GM23248 (cell line): ENCODE measurements at regions not wholly inside any gene's neighbourhood (a gene's known extent, or its start where the extent isn't known, plus 50 kb on each side); places are given as distances from the start of the nearest gene placed in this dataset.

Experiments
- DNase-seq: peaks from one replicate; pipeline ENCODE4 v3.0.0-alpha.2; 2015
- H2AFZ ChIP-seq: fragments of 200-600 bp; sonication (generic); 2 replicates; pipeline ENCODE4 v1.6.1; 2016; ENCODE audit warnings: antibody characterized with exemption
- H3F3A ChIP-seq: fragments of 200-600 bp; sonication (generic); 2 replicates; pipeline ENCODE4 v1.6.1; 2016; ENCODE audit warnings: mild to moderate bottlenecking, antibody characterized with exemption, mixed run types; ENCODE audit not compliant: insufficient read depth
- H3K27ac ChIP-seq: fragments of 200-600 bp; sonication (generic); 2 replicates; pipeline ENCODE4 v1.5.1; 2016; ENCODE audit warnings: mild to moderate bottlenecking
- H3K27me3 ChIP-seq: fragments of 200-600 bp; sonication (generic); replicated peaks from 2 replicates; pipeline ENCODE4 v1.6.1; 2016; ENCODE audit warnings: mild to moderate bottlenecking; ENCODE audit not compliant: insufficient read depth
- H3K36me3 ChIP-seq: fragments of 200-600 bp; sonication (generic); 2 replicates; pipeline ENCODE4 v1.6.1; 2016; ENCODE audit warnings: low read depth, mild to moderate bottlenecking
- H3K4me1 ChIP-seq: fragments of 200-600 bp; sonication (generic); 2 replicates; pipeline ENCODE4 v1.6.1; 2016; ENCODE audit warnings: mild to moderate bottlenecking; ENCODE audit not compliant: insufficient read depth
- H3K4me2 ChIP-seq: fragments of 200-600 bp; sonication (generic); one replicate; pipeline ENCODE4 v1.6.1; 2016; ENCODE audit warnings: mild to moderate bottlenecking; ENCODE audit not compliant: unreplicated experiment
- H3K4me3 ChIP-seq: fragments of 200-600 bp; sonication (generic); 2 replicates; pipeline ENCODE4 v1.5.1; 2016; ENCODE audit warnings: mild to moderate bottlenecking
- H3K79me2 ChIP-seq: fragments of 200-600 bp; sonication (generic); 2 replicates; pipeline ENCODE4 v1.6.1; 2016; ENCODE audit warnings: mild to moderate bottlenecking; ENCODE audit not compliant: insufficient read depth
- H3K9ac ChIP-seq: fragments of 200-600 bp; sonication (generic); 2 replicates; pipeline ENCODE4 v1.6.1; 2016; ENCODE audit warnings: mild to moderate bottlenecking
- H3K9me2 ChIP-seq: fragments of 200-600 bp; sonication (generic); 2 replicates; pipeline ENCODE4 v1.6.1; 2016; ENCODE audit warnings: mixed run types, mild to moderate bottlenecking, moderate library complexity; ENCODE audit not compliant: insufficient read depth
- H3K9me3 ChIP-seq: fragments of 200-600 bp; sonication (generic); one replicate; pipeline ENCODE4 v1.6.1; 2017; ENCODE audit warnings: low read depth
- H4K20me1 ChIP-seq: fragments of 200-600 bp; sonication (generic); 2 replicates; pipeline ENCODE4 v1.6.0; 2016; ENCODE audit not compliant: insufficient read depth
- EZH2 ChIP-seq: fragments of 200-600 bp; sonication (generic); IDR thresholded peaks from 2 replicates; pipeline ENCODE4 v1.6.1; 2018; ENCODE audit warnings: antibody characterized with exemption, mild to moderate bottlenecking; ENCODE audit not compliant: insufficient read depth, poor library complexity, severe bottlenecking
- EZH2phosphoT487 ChIP-seq: fragments of 200-600 bp; sonication (generic); IDR thresholded peaks from 2 replicates; pipeline ENCODE4 v1.6.1; 2018; ENCODE audit warnings: antibody characterized with exemption, moderate library complexity, mild to moderate bottlenecking, low read depth; ENCODE audit not compliant: insufficient read depth
- WGBS, 2 experiments: methylation state at CpG; one replicate each; pipeline ENCODE4 v1.1.6; 2015 to 2017; ENCODE audit warnings: low lambda C conversion rate in 2 of 2, low coverage in 1 of 2; ENCODE audit errors: missing lambda C conversion rate in 2 of 2; 5-methylcytosine and 5-hydroxymethylcytosine counted together
- in situ Hi-C: fragments of 300-500 bp; cut with MboI; formaldehyde crosslinking; loops from 2 replicates; pipeline ENCODE4 v1.15.0; 2020

DNA sequence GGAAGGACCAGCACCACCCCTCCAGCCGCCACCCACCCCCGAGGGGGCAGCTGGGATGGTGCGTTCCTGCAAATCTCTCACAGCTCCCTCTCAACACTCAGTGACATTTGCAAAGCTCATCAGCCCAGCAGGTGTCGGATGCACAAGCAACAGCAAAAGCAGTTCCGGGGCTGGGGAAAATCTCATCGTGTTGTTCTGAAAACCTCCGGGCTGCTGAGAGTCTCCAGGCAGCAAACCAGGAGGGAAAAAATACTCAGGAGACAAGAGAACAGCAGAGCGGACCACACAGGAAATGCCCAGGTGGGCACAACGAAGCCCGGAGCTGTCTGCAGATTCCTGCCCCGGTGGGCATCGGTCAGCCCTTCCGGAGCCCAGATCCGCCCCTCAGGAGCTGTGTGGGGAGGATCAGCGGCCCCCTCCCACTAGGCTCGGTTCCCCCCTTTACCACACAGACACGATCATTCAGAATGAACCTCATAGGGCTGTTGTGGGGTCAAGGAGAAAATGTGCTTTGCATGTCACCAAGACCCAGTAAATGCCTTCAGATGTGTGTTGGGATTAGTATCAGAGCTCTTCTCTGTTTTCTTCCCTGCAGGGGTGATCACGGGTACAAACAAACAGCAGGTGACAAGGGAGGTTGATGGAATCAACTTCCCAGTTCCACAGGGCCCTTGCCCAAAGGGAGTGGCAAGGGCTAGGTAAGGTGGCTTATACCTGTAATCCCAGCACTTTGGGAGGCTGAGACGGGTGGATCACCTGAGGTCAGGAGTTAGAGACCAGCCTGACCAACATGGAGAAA is 127.0 kb upstream of the TIAM1 start:
- H3K79me2 ChIP-seq = no peaks in the 10 kb centered on the region
- H3K9ac ChIP-seq = no peak overlapping the region
- no peaks in the 10 kb centered on the region for H4K20me1 ChIP-seq
- no peaks in the 10 kb centered on the region for H3K9me2 ChIP-seq
- no peaks in the 10 kb centered on the region for H3K27me3 ChIP-seq
- in situ Hi-C loops = no loop called here
- H3K9me3 ChIP-seq = no peaks in the 10 kb centered on the region
- no peak overlapping the region for H3K4me3 ChIP-seq
- no peak for DNase-seq
- H3K36me3 ChIP-seq = no peaks in the 10 kb centered on the region
- H3K4me2 ChIP-seq = no peak overlapping the region
- H3F3A ChIP-seq = no peaks in the 10 kb centered on the region
- H3K4me1 ChIP-seq = no peaks in the 10 kb centered on the region
- H3K27ac ChIP-seq = no peak overlapping the region
- no peak overlapping the region for H2AFZ ChIP-seq
- TF ChIP-seq EZH2 = no peak
- TF ChIP-seq EZH2phosphoT487 = no peak
- WGBS, 2 experiments = 36 to 44% methylated on average over 19 of the region's 19 CpGs

DNA sequence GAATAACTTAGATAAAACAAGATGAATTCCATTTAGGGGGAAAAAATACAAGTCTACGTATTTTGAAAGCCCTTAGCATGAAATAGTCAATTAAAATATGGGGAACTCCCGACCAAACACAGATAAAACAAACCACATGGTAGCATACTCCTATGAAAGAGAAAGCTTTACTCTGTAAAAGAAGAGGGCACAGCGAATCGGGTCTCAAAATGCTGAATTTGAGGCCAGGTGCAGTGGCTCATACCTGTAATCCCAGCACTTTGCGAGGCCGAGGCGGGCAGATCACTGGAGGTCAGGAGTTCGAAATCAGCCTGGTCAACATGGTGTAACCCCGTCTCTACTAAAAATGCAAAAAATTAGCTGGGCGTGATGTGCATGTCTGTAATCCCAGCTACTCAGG is 116.9 kb upstream of the TIAM1 start:
- Histone ChIP-seq H3K4me2 (no peak overlapping the region), H3K9ac (no peak overlapping the region), H3K36me3 (no peaks in the 10 kb centered on the region), H3F3A (no peaks in the 10 kb centered on the region), H2AFZ (no peak overlapping the region), H3K27ac (no peak overlapping the region), H3K9me3 (no peaks in the 10 kb centered on the region), H3K4me3 (no peak overlapping the region), H3K9me2 (no peaks in the 10 kb centered on the region), H3K27me3 (peaks cover 7% of the 10 kb centered on the region; the same call in 1 of the 2 replicates), H3K4me1 (no peaks in the 10 kb centered on the region), H4K20me1 (no peaks in the 10 kb centered on the region), H3K79me2 (no peaks in the 10 kb centered on the region)
- DNase-seq = no peak
- TF ChIP-seq EZH2phosphoT487 = no peak
- TF ChIP-seq EZH2 = no peak
- 62 to 63% methylated on average over 10 of the region's 10 CpGs for WGBS, 2 experiments
- in situ Hi-C loops = no loop called here

- Histone ChIP-seq H4K20me1 (no peaks in the 10 kb centered on the region), H3K4me3 (no peak overlapping the region), H3K36me3 (no peaks in the 10 kb centered on the region), H3K27ac (no peak overlapping the region), H3F3A (no peaks in the 10 kb centered on the region), H3K4me1 (no peaks in the 10 kb centered on the region), H3K79me2 (no peaks in the 10 kb centered on the region), H3K9me2 (no peaks in the 10 kb centered on the region), H3K9me3 (no peaks in the 10 kb centered on the region), H2AFZ (no peak overlapping the region), H3K4me2 (no peak overlapping the region), H3K27me3 (peaks cover 7% of the 10 kb centered on the region; the same call in 1 of the 2 replicates), H3K9ac (no peak overlapping the region)
- in situ Hi-C loops = no loop called here
- TF ChIP-seq EZH2 (no peak), EZH2phosphoT487 (no peak)
- no peak for DNase-seq
- 84 to 93% methylated on average over 3 of the region's 3 CpGs for WGBS, 2 experiments
Measured at GRCh38 chr21:31459457-31459856, 115.4 kb upstream of the TIAM1 start.

DNA sequence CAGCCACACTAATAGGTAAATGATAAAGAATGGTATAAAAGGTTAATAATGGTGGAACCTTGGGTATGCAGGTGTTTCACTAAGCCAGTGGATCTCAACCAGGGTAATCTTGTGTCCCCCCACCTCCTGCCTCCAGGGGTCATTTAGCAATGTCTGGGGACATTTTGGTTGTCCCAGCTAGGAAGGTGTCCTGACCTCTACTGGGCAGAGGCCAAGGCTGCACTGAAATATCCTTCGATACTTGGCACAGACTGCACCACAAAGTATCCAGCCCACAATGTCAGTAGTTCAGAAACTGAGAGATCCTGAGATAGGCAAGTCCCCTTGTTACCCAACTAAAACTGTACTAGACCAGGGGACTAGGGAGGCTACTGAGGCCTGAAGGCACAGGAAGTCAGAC is 113.6 kb upstream of the TIAM1 start:
- Histone ChIP-seq H3K4me3 (no peak overlapping the region), H3K9me2 (no peaks in the 10 kb centered on the region), H3F3A (no peaks in the 10 kb centered on the region), H3K9ac (no peak overlapping the region), H3K4me1 (no peaks in the 10 kb centered on the region), H3K4me2 (no peak overlapping the region), H3K9me3 (no peaks in the 10 kb centered on the region), H4K20me1 (no peaks in the 10 kb centered on the region), H3K27me3 (peaks cover 7% of the 10 kb centered on the region; the same call in 1 of the 2 replicates), H2AFZ (no peak overlapping the region), H3K27ac (no peak overlapping the region), H3K79me2 (no peaks in the 10 kb centered on the region), H3K36me3 (no peaks in the 10 kb centered on the region)
- WGBS, 2 experiments = 93 to 100% methylated on average over 1 of the region's 1 CpG
- in situ Hi-C loops = no loop called here
- TF ChIP-seq EZH2phosphoT487 (no peak), EZH2 (no peak)
- DNase-seq = no peak
